GM18867 (cell line): ENCODE measurements at regions not wholly inside any gene's neighbourhood (a gene's known extent, or its start where the extent isn't known, plus 50 kb on each side); places are given as distances from the start of the nearest gene placed in this dataset.
"Not testable (repeated sequence)": the region's sequence is repeated elsewhere in the genome, so short reads cannot be mapped to it uniquely, and the experiment has no call there.

Experiments used
- ATAC-seq: cut with Tn5 transposase; IDR thresholded peaks from one replicate; pipeline ENCODE4 v1.9.1; 2021; ENCODE audit warnings: mild to moderate bottlenecking, moderate library complexity; ENCODE audit not compliant: unreplicated experiment

DNA sequence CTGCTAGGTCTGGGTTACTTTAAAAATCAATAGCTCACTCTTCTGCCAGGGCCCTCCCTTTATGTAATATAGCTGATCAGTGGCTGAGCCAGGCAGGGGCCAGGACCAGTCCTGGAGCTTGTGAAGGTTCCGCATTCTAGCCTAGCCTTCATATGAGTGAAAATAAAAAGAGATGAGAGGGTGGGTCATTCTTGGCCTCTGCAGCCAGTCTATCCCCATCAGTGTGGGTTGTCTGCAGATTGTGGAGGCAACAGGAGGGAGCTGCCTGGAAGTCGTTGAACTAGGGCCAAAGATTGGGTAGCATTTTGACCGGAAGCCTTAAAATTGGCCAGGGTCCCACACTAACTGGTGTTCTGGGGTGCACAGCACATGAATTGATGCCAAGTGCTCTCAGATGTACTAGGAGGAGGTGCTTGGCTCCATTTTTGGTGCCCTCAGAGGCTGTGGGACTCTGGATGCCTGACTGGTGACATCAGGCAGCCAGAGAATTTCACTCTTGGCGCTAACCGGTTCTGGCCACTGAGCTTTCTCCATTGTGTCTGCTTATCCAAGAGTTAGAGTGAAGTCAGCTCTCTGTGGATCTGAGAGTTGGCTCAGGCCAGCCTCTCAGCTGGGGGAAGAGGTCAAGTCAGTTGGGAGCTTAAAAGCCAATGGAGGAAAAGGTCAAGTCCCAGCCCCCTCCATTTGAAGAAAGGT is 66.5 kb upstream of the IKBKE start:
- ATAC-seq = not testable (repeated sequence)

DNA sequence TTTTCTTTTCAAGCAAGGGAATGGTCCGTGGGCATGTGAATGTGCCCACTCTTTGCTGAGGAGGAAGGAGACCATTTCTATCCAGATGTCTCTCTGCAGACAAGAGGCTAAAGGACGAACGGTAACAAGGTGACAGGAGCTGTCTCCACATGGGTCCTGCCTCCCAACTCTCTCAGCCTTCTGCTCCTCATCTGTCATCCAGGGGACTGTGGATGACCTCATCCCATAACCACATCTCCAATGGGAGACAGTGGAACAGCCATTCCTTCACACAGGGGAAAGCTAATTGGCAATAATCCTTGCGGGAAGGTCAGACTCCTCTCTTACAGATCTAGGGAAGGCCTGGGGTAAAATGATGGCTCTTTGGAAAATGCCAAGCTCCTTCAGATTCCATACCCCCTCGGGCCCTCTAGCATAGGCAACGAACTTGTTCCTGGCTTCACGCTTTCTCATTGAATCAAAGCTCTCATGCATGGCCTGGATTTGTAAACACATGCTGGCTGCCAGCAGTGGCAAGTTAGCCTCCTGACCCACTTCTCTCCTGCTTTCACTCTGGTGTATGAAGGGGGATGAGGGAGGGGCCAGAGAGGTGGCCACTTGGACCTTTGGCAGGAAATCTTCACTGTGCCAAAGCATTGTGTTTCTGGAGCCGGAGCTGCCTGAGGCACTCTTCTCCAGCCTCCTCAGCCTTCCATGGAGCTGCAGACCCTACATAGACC is 65.8 kb upstream of the IKBKE start:
- not testable (repeated sequence) for ATAC-seq

DNA sequence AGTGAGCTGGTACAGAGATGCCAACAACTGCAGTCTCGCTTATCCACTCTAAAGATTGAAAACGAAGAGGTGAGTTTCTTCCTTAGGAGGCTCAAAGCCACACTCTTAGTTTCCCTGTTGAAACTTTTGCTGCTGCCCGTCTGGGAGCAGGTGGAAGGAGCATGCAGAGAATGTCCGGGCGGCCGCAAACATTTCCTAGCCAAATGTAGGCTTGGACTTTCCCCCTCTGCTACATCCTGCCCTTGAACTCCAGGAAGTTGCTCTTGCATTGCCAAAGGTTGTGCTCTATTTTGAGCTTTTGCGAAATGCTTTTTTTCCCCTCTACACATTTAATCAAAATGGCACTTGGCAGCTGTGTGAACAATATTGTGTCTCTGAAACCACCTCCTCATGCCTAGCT is 65.0 kb upstream of the IKBKE start:
- ATAC-seq = not testable (repeated sequence)

DNA sequence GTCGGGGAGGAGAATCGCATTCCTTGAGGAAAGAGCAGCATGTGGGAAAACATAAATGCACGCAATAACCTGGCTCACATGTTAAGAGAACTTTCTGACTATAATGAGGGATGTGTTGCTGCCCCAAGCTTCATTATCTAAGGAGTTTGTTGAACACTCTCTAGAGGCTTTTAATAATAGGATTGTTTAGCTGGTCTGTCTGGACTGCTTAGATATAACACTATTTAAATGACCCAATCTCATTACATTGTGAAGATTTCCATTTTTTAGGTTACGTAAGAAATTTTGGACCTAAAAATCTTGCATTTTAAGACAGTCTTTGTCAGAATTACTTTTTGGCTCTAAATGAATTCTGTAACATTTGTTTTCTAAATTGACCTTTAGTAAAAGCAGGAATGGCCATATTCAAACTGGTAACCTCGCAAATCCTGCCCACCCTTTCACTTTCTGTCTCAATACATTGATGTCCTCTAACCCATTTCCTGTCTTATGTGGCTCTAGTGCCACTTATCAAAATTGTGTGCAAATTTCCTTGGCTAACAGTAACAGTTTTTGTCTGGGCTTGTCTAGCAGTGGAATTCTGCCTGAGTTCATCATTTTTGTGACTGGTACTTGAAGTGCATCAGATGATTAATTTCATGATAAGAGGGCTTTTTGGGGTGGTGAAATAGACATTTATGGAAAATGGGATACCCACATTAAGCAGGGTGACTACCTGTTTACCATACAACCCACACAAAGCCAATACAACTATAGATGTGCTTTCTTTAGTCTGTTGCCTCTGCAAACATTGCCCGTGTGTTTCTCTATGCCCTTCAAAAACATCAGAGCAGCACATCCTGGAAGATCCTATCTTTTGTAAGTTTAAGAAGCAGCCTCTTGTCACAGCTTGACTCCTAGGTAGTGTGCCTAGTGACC is 61.6 kb upstream of the IKBKE start:
- not testable (repeated sequence) for ATAC-seq

DNA sequence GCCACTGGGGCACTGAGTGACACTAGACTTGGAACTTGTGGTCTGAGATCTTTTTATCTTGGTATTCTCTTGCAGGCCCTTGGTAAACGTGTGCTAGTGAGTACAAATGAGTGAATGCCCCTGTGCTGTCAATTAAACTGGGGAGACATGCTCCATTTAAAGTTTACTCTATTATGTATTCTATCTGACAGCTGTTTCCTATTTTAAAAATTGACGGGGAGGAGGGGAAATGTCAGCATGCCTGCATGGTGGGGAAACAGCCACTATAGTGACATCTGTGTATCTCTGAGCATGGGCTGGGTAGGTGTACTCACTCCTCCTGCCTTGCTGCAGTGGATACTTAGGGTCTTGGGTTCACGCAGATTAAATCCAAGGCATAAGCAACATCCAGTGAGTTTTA is 59.0 kb upstream of the IKBKE start:
- no peak for ATAC-seq

DNA sequence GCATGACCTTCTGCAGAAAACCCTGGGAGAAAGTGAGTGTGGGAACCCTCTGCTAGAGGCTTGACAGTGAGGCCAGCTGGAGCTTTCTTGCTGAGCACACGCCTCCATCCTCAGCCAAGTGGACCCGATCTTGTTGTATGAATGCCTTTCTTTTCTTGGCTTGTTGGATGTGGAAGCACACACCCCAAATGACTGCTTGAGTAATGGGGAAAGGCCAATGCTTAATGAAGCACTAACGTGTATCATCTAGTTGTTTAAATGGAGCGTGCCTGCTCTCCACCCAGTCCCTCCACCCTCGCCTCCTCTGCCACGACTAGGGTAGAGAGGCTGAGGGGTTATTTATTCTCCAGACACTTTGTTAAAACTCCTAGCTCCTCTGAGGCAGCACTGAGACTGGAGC is 54.3 kb upstream of the IKBKE start:
- no peak for ATAC-seq

DNA sequence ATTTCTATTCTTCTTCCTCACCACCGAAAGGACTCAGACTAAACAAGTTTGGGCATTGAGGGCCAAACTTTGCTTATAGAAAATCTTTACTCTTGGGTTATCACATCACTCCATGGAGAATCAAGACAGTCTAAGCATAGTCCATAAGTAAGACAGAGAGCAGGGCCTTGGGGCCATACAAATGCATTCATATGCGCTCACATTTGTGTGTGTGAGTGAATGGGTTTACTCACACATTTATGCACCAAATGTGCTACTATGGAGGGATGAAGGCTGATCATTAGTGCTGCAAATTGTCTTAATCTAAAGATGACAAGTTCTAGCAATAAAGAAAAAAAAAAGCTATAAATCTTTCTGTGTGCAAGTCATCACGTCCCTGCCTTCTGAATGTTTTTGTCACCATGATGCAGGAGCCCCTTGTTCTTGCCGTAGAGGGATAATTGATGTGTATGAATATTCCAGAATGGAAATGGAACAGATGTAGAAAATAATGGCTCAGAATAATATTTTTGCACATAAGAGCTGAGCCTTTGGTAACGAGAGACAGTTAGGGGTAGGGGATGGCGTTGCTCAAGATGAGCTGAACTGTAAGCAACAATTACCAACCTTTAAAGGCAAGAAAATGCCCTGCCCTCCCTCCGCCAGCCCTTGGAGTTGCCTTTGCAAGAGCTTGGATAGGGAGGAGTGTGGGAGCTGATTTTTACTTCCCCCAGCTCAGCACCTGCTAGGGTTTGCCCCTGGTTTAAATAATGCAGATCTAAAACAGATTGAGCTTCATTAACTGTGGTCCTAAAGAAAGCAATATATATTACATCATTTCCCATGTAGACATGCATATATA is 52.3 kb upstream of the IKBKE start:
- ATAC-seq = no peak

DNA sequence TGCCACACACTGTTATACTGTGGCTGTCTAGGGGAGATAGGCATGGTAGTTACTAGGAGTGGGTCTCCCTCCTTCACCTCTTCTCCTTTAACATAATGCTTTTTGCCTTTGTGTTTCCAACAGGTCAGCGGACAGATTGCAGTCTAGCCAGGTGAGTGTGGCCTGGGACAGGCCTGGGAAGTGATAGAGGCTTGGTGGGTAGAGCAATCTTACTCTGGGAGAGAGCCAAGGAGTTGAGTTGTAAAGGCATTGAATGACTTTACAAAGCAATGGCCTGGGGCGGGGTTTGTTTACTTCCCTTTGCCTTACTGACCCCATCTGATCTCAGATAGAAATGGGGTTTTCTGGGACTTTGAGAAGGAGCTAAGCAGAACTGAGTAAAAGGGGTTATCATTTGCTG is 51.0 kb upstream of the IKBKE start:
- no peak for ATAC-seq

DNA sequence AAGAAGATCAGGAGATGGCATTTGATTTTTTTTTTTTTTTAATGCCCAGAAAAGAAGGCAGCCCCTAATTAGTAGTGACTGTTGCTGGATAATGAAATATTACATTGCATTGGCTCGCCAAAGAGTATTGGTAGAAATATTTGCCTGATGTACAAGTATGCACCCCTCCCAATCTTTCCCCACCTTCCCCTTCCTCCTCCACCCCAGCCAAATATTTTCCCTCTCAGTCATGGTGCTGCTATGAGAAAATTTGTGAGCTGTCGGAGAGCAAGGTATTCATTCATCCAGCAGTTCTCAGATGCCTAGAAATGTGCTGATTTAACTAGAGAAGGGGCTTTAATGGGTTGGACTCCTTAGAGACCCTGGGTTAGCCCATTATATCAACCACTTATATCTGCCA is 50.5 kb upstream of the IKBKE start:
- no peak for ATAC-seq

DNA sequence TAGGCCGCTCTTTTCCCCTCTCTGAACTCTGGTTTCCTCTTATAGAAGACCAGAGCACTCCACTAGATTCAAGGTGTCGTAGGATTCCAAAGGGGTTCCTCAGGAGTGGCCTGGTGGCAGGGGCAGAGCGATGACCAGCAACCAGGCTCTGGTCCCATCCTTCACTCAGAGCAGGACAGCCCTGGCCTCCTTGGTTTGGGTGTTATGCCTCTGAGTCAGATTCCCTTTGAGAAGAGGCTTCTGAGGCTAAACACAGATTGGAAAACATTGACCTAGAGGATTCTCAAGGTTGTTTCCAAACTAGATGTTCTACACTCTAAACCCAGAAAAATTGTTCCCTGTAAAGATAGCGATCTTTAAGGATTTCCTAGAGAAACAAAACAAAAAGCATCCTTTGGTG is 49.8 kb upstream of the IKBKE start:
- no peak for ATAC-seq
